ENCODE measurements at regions not wholly inside any gene's neighbourhood (a gene's known extent, or its start where the extent isn't known, plus 50 kb on each side); places are given as distances from the start of the nearest gene placed in this dataset.

- Histone ChIP-seq H3K27ac (ENCODE audit: low read depth, low read length) (no peak overlapping the region), H3K9ac (ENCODE audit: low read length) (no peak overlapping the region), H3K36me3 (ENCODE audit: low read length) (no peaks in the 10 kb centered on the region), H2AFZ (ENCODE audit: low read depth, low read length, severe bottlenecking) (no peak overlapping the region), H4K20me1 (ENCODE audit: low read depth, low read length) (no peaks in the 10 kb centered on the region), H3K4me3 (ENCODE audit: insufficient read depth, low read length, poor library complexity, severe bottlenecking) (no peak overlapping the region), H3K9me3 (ENCODE audit: insufficient read depth, low read length) (no peaks in the 10 kb centered on the region), H3K79me2 (ENCODE audit: insufficient read depth, low read length) (no peaks in the 10 kb centered on the region), H3F3A (ENCODE audit: insufficient read depth) (no peaks in the 10 kb centered on the region), H3K9me2 (replicated peaks; ENCODE audit: insufficient read depth, low read length) (no peaks in the 10 kb centered on the region), H3K27me3 (ENCODE audit: low read length) (no peaks in the 10 kb centered on the region), H3K4me2 (ENCODE audit: low read depth, low read length, poor library complexity, severe bottlenecking) (no peak overlapping the region)
- TF ChIP-seq CTCF (IDR thresholded peaks at IDR 0.05; ENCODE audit: insufficient read depth, low read length, poor library complexity, severe bottlenecking) (no peak), EZH2phosphoT487 (conservative IDR thresholded peaks at IDR 0.05; ENCODE audit: low read length) (no peak)
Measured at GRCh38 chr10:31098046-31098445, 66.4 kb upstream of the ZNF438 start.

GRCh38 chr10:31099094-31099493 lies 67.4 kb upstream of the ZNF438 start:
- H2AFZ ChIP-seq (ENCODE audit: low read depth, low read length, severe bottlenecking) = no peak overlapping the region
- no peaks in the 10 kb centered on the region for H3K36me3 ChIP-seq (ENCODE audit: low read length)
- no peak overlapping the region for H3K4me2 ChIP-seq (ENCODE audit: low read depth, low read length, poor library complexity, severe bottlenecking)
- no peaks in the 10 kb centered on the region for H3K79me2 ChIP-seq (ENCODE audit: insufficient read depth, low read length)
- no peaks in the 10 kb centered on the region for H3F3A ChIP-seq (ENCODE audit: insufficient read depth)
- no peak for TF ChIP-seq CTCF (IDR thresholded peaks at IDR 0.05; ENCODE audit: insufficient read depth, low read length, poor library complexity, severe bottlenecking)
- TF ChIP-seq EZH2phosphoT487 (conservative IDR thresholded peaks at IDR 0.05; ENCODE audit: low read length) = no peak
- no peak overlapping the region for H3K4me3 ChIP-seq (ENCODE audit: insufficient read depth, low read length, poor library complexity, severe bottlenecking)
- H3K9me2 ChIP-seq (replicated peaks; ENCODE audit: insufficient read depth, low read length) = no peaks in the 10 kb centered on the region
- H3K27me3 ChIP-seq (ENCODE audit: low read length) = no peaks in the 10 kb centered on the region
- H3K9me3 ChIP-seq (ENCODE audit: insufficient read depth, low read length) = no peaks in the 10 kb centered on the region
- H4K20me1 ChIP-seq (ENCODE audit: low read depth, low read length) = no peaks in the 10 kb centered on the region
- H3K9ac ChIP-seq (ENCODE audit: low read length) = no peak overlapping the region
- no peak overlapping the region for H3K27ac ChIP-seq (ENCODE audit: low read depth, low read length)

- Histone ChIP-seq H3K9me3 (ENCODE audit: insufficient read depth, low read length) (no peaks in the 10 kb centered on the region), H3K9me2 (replicated peaks; ENCODE audit: insufficient read depth, low read length) (no peaks in the 10 kb centered on the region), H3K9ac (ENCODE audit: low read length) (no peak overlapping the region), H3K27ac (ENCODE audit: low read depth, low read length) (no peak overlapping the region), H3K4me2 (ENCODE audit: low read depth, low read length, poor library complexity, severe bottlenecking) (no peak overlapping the region), H2AFZ (ENCODE audit: low read depth, low read length, severe bottlenecking) (no peak overlapping the region), H3K27me3 (ENCODE audit: low read length) (no peaks in the 10 kb centered on the region), H3K79me2 (ENCODE audit: insufficient read depth, low read length) (no peaks in the 10 kb centered on the region), H3K36me3 (ENCODE audit: low read length) (no peaks in the 10 kb centered on the region), H3F3A (ENCODE audit: insufficient read depth) (no peaks in the 10 kb centered on the region), H3K4me3 (ENCODE audit: insufficient read depth, low read length, poor library complexity, severe bottlenecking) (no peak overlapping the region), H4K20me1 (ENCODE audit: low read depth, low read length) (no peaks in the 10 kb centered on the region)
- TF ChIP-seq EZH2phosphoT487 (conservative IDR thresholded peaks at IDR 0.05; ENCODE audit: low read length) (no peak), CTCF (IDR thresholded peaks at IDR 0.05; ENCODE audit: insufficient read depth, low read length, poor library complexity, severe bottlenecking) (no peak)
Measured at GRCh38 chr10:31099664-31100063, 68.0 kb upstream of the ZNF438 start.

Data from SU-DHL-6 (cell line).